ENCODE measurements at regions not wholly inside any gene's neighbourhood (a gene's known extent, or its start where the extent isn't known, plus 50 kb on each side); places are given as distances from the start of the nearest gene placed in this dataset.

- Mint-ChIP-seq H3K36me3 (ENCODE audit: low read depth) (no peaks in the 10 kb centered on the region), H3K9me3 (no peaks in the 10 kb centered on the region), H3K4me3 (no peak overlapping the region), H3K27ac (no peak overlapping the region), H3K4me1 (peaks cover 5% of the 10 kb centered on the region), H3K27me3 (no peaks in the 10 kb centered on the region)
- CTCF ChIA-PET = interaction anchor here (1.3 kb wide), 1 partner anchor 220 kb away, joined by 6 read pairs; no protein-coding TSS in a partner anchor
- DNase-seq = no peak
- POLR2A ChIA-PET = no interaction called here
These were observed 223.1 kb upstream of the PDE10A start for GRCh38 chr6:165886169-165886568.

- Mint-ChIP-seq H3K27ac (no peak overlapping the region), H3K9me3 (no peaks in the 10 kb centered on the region), H3K4me3 (no peak overlapping the region), H3K27me3 (peaks cover 2% of the 10 kb centered on the region), H3K4me1 (peaks cover 5% of the 10 kb centered on the region), H3K36me3 (ENCODE audit: low read depth) (no peaks in the 10 kb centered on the region)
- ChIA-PET POLR2A (no interaction called here), CTCF (interaction anchor here (0.8 to 2.8 kb wide), 3 partner anchors 12 to 221 kb away, joined by 4 to 8 read pairs (median 6); no protein-coding TSS in a partner anchor)
- peak; percentile 62 for DNase-seq
These were observed 222.0 kb upstream of the PDE10A start for GRCh38 chr6:165884813-165885765.

GRCh38 chr6:165883851-165884640 lies 221.0 kb upstream of the PDE10A start:
- POLR2A ChIA-PET = no interaction called here
- Mint-ChIP-seq H3K9me3 (no peaks in the 10 kb centered on the region), H3K36me3 (ENCODE audit: low read depth) (no peaks in the 10 kb centered on the region), H3K27ac (no peak overlapping the region), H3K4me3 (no peak overlapping the region), H3K4me1 (peaks cover 5% of the 10 kb centered on the region), H3K27me3 (peaks cover 2% of the 10 kb centered on the region)
- CTCF ChIA-PET = interaction anchor here (2.8 kb wide), 1 partner anchor 10 kb away, joined by 8 read pairs; no protein-coding TSS in a partner anchor
- DNase-seq = no peak

- Mint-ChIP-seq H3K4me3 (no peak overlapping the region), H3K27me3 (peaks cover 5% of the 10 kb centered on the region), H3K27ac (no peak overlapping the region), H3K36me3 (ENCODE audit: low read depth) (no peaks in the 10 kb centered on the region), H3K4me1 (peaks cover 5% of the 10 kb centered on the region), H3K9me3 (no peaks in the 10 kb centered on the region)
- ChIA-PET CTCF (interaction anchor here (0.6 kb wide), 1 partner anchor 82 kb away, joined by 3 read pairs; no protein-coding TSS in a partner anchor), POLR2A (no interaction called here)
- no peak for DNase-seq
These were observed 218.8 kb upstream of the PDE10A start for GRCh38 chr6:165881806-165882205.

- Mint-ChIP-seq H3K27me3 (peaks cover 5% of the 10 kb centered on the region), H3K4me3 (no peak overlapping the region), H3K4me1 (peaks cover 5% of the 10 kb centered on the region), H3K36me3 (ENCODE audit: low read depth) (no peaks in the 10 kb centered on the region), H3K27ac (no peak overlapping the region), H3K9me3 (no peaks in the 10 kb centered on the region)
- CTCF ChIA-PET = no interaction called here
- POLR2A ChIA-PET = no interaction called here
- DNase-seq = no peak
These were observed 217.6 kb upstream of the PDE10A start for GRCh38 chr6:165880686-165881085.

- DNase-seq = no peak
- ChIA-PET CTCF (no interaction called here), POLR2A (no interaction called here)
- no peaks in the 10 kb centered on the region for H3K9me3 Mint-ChIP-seq
- H3K4me3 Mint-ChIP-seq = no peak overlapping the region
- H3K27ac Mint-ChIP-seq = no peak overlapping the region
- H3K27me3 Mint-ChIP-seq = peaks cover 7% of the 10 kb centered on the region
- no peaks in the 10 kb centered on the region for H3K36me3 Mint-ChIP-seq (ENCODE audit: low read depth)
- H3K4me1 Mint-ChIP-seq = no peaks in the 10 kb centered on the region
These were observed 214.7 kb upstream of the PDE10A start for GRCh38 chr6:165877773-165878172.

- Mint-ChIP-seq H3K9me3 (no peaks in the 10 kb centered on the region), H3K36me3 (ENCODE audit: low read depth) (no peaks in the 10 kb centered on the region), H3K27me3 (peaks cover 7% of the 10 kb centered on the region), H3K4me1 (no peaks in the 10 kb centered on the region), H3K4me3 (no peak overlapping the region), H3K27ac (no peak overlapping the region)
- ChIA-PET POLR2A (no interaction called here), CTCF (no interaction called here)
- no peak for DNase-seq
These were observed 214.2 kb upstream of the PDE10A start for GRCh38 chr6:165877192-165877591.

- Mint-ChIP-seq H3K4me3 (no peak overlapping the region), H3K36me3 (ENCODE audit: low read depth) (no peaks in the 10 kb centered on the region), H3K4me1 (no peaks in the 10 kb centered on the region), H3K27me3 (peaks cover 9% of the 10 kb centered on the region), H3K27ac (no peak overlapping the region), H3K9me3 (no peaks in the 10 kb centered on the region)
- DNase-seq = no peak
- POLR2A ChIA-PET = no interaction called here
- CTCF ChIA-PET = no interaction called here
These were observed 213.5 kb upstream of the PDE10A start for GRCh38 chr6:165876588-165876987.

GRCh38 chr6:165875946-165876345 lies 212.9 kb upstream of the PDE10A start:
- POLR2A ChIA-PET = no interaction called here
- DNase-seq = no peak

GRCh38 chr6:165873976-165874375 lies 210.9 kb upstream of the PDE10A start:
- Mint-ChIP-seq H3K4me3 (no peak overlapping the region), H3K27me3 (peaks cover 11% of the 10 kb centered on the region), H3K27ac (no peak overlapping the region), H3K4me1 (no peaks in the 10 kb centered on the region), H3K9me3 (no peaks in the 10 kb centered on the region), H3K36me3 (ENCODE audit: low read depth) (no peaks in the 10 kb centered on the region)
- DNase-seq = no peak
- ChIA-PET POLR2A (no interaction called here), CTCF (interaction anchor here (1.8 kb wide), 1 partner anchor 10 kb away, joined by 8 read pairs; no protein-coding TSS in a partner anchor)

More at GRCh38 chr6:165875946-165876345, 212.9 kb upstream of the PDE10A start:
- Mint-ChIP-seq H3K9me3 (no peaks in the 10 kb centered on the region), H3K4me3 (no peak overlapping the region), H3K4me1 (no peaks in the 10 kb centered on the region), H3K27me3 (peaks cover 13% of the 10 kb centered on the region), H3K36me3 (ENCODE audit: low read depth) (no peaks in the 10 kb centered on the region), H3K27ac (no peak overlapping the region)
- CTCF ChIA-PET = no interaction called here

GRCh38 chr6:165872811-165873210 lies 209.8 kb upstream of the PDE10A start:
- POLR2A ChIA-PET = no interaction called here
- CTCF ChIA-PET = interaction anchor here (1.8 kb wide), 1 partner anchor 11 kb away, joined by 8 read pairs; no protein-coding TSS in a partner anchor
- peaks cover 11% of the 10 kb centered on the region for H3K27me3 Mint-ChIP-seq
- H3K36me3 Mint-ChIP-seq (ENCODE audit: low read depth) = no peaks in the 10 kb centered on the region
- no peaks in the 10 kb centered on the region for H3K4me1 Mint-ChIP-seq
- no peak for DNase-seq
- H3K27ac Mint-ChIP-seq = no peak overlapping the region
- H3K9me3 Mint-ChIP-seq = no peaks in the 10 kb centered on the region
- H3K4me3 Mint-ChIP-seq = no peak overlapping the region

GRCh38 chr6:165872311-165872710 lies 209.3 kb upstream of the PDE10A start:
- H3K4me3 Mint-ChIP-seq = no peak overlapping the region
- H3K27ac Mint-ChIP-seq = no peak overlapping the region
- H3K4me1 Mint-ChIP-seq = no peaks in the 10 kb centered on the region
- no peaks in the 10 kb centered on the region for H3K36me3 Mint-ChIP-seq (ENCODE audit: low read depth)
- H3K27me3 Mint-ChIP-seq = peaks cover 11% of the 10 kb centered on the region
- no peaks in the 10 kb centered on the region for H3K9me3 Mint-ChIP-seq
- POLR2A ChIA-PET = no interaction called here
- DNase-seq = no peak
- CTCF ChIA-PET = no interaction called here

GRCh38 chr6:165871571-165871970 lies 208.5 kb upstream of the PDE10A start:
- POLR2A ChIA-PET = no interaction called here
- Mint-ChIP-seq H3K27ac (no peak overlapping the region), H3K27me3 (peaks cover 8% of the 10 kb centered on the region), H3K4me1 (no peaks in the 10 kb centered on the region), H3K4me3 (no peak overlapping the region), H3K9me3 (peaks cover under 1% of the 10 kb centered on the region), H3K36me3 (ENCODE audit: low read depth) (no peaks in the 10 kb centered on the region)
- CTCF ChIA-PET = no interaction called here
- DNase-seq = no peak

All from activated CD4-positive, alpha-beta T cell treated with anti-CD3 and anti-CD28 coated beads, Interleukin-2, amount 10 ng/mL, durations not matched to agents 7 days and 5 days (primary cell).